HG03064 (cell line): ENCODE measurements at regions not wholly inside any gene's neighbourhood (a gene's known extent, or its start where the extent isn't known, plus 50 kb on each side); places are given as distances from the start of the nearest gene placed in this dataset.
"Not testable (repeated sequence)": the region's sequence is repeated elsewhere in the genome, so short reads cannot be mapped to it uniquely, and the experiment has no call there.

Experiments used
- ATAC-seq: cut with Tn5 transposase; IDR thresholded peaks from one replicate; pipeline ENCODE4 v1.9.1; 2021; ENCODE audit warnings: low read depth; ENCODE audit not compliant: unreplicated experiment

DNA sequence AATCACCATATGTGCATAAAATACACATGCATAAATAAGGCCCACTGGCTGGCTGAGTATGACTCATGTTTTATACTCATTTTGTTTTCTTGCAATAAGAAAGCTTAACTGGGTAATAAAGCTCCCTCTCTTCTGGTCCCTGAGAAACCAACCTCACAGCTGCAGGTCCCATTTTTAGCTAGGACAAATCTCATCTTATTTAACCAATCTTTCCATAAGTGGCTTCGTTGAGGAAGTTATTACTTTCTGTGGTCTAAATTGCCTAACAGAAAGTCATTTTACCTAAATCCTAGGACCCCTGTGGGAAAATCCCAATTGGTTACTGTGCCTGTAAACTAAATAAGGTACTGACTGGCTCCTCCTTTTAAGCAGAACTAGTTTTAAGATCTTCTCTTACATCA, 232.8 kb upstream of the FBXO33 start:
- ATAC-seq, result no peak

DNA sequence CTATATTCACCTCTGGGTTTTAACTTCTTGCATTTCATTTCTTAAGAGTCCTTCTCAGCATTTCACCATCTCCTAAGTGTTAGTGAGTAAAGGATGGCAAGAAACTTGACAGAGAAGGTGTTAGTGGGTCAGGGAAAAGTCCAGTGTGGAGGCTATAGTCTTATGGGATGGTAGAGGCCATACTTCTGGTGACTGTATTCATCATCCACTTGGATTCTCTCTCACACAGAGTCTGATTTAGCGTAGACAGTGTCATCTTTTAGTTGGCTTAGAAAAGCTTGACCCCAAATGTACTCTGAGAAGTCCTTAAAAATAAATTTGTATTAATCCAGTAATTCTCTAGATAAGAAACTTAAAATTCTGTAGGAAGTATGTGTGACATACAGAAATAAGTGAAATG, 232.4 kb upstream of the FBXO33 start:
- no peak for ATAC-seq

DNA sequence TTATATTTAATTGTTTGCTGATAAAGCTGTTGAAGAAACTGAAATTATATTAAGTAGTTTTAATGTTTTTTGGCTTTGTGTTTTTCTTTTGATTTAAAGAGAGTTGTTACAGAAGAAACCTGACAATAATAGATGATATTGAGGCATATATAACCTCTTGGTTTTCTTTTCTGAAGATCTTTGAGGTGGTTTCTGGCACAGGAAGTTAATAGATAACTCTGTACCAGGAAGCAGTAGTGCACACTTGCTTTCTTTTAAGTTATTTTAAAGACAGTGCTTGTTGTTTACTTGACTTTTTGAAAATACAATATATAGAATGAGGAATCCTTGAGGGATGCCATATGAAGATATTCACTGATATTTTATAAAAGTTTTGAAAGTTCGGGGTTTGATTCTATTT, 209.0 kb upstream of the FBXO33 start:
- no peak for ATAC-seq

DNA sequence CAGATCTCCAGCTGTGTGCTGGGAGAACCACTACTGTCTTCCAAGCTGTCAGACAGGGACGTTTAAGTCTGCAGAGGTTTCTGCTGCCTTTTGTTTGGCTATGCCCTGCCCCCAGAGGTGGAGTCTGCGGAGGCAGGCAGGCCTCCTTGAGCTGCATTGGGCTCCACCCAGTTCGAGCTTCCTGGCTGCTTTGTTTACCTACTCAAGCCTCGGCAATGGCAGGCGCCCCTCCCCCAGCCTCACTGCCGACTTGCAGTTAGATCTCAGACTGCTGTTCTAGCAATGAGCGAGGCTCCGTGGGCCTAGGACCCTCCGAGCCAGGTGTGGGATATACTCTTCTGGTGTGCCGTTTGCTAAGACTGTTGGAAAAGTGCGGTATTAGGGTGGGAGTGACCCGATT, 206.8 kb upstream of the FBXO33 start:
- ATAC-seq, result not testable (repeated sequence)

DNA sequence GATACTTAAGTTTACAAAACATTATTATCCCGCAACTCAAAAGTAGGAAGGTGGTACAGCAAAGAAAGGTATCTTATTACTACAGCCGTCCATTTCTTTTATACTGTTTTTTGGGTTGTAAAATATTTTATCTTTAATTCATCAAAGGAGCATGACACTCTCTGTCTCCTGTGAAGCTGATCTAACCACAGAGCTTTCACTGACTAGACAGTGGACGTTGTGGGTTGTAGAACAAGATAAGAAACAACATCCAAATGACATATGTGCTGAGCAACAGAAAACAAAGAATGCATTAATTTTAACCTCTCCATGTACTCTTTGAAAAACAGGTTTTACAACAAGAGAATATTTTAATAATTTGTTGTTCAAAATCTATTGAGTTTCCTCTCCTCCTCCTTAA, 195.9 kb upstream of the FBXO33 start:
- no peak for ATAC-seq

DNA sequence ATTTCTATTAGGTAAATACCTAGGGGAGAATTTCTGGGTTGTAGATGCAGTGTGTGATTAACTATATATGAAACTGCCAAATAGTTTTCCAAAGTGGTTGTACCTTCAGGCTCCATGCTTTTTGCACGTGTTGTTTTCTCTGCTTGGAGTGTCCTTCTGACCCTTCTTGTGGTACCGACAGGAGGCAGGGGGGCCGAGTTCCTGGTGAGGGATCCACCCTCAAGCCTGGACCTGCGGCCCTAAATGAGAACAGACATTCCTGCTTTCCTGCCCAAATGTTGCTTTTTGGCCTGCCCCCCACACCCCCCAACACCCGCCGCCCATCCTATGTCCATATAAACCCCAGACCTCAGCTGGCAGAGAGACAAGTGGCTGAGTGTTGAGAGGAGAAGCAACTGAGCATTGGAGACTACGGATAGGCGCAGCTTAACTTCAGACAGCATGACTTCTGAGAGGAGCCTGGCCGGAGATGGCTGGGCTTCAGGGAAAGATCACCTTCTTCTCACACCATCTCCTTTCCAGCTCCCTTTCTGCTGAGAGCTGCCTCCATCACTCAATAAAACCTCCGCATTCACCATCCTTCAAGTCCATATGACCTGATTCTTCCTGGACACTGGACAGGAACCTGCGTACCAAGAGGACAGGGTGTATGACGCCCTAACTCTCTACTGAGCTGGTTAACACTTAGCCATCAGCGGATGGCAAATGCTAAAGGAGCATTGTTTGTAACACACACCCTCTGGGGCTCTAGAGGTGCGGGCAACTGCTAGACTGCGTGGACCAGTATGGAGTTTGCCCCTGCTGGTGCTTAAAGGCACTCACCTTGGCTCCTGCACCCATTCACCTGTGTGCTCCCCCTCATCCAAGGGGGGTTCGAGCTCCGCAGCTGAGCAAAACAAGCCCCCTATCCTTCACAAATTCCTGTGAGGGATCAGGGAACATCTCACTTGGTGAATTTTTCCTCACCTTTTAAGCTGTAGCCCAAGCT, 194.7 kb upstream of the FBXO33 start:
- ATAC-seq, result no peak

DNA sequence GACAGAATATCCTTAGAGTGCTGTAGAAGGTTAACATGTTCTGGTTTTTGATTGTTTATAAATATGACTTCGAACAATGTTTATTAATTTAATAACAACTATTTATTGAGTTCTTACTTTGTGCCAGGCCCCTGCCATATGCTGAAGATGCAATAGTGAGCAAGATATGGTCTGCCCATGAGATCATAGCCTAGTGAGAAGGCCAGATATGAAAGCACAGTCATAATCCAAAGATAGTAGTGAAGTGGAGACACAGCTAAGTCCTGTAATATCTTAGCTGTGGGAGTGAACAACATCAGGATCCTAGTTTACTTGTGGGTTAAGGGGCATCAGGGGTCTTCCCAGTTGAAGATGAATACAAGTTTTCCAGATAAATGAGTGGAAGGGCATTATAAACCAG, 189.4 kb upstream of the FBXO33 start:
- ATAC-seq, result no peak

DNA sequence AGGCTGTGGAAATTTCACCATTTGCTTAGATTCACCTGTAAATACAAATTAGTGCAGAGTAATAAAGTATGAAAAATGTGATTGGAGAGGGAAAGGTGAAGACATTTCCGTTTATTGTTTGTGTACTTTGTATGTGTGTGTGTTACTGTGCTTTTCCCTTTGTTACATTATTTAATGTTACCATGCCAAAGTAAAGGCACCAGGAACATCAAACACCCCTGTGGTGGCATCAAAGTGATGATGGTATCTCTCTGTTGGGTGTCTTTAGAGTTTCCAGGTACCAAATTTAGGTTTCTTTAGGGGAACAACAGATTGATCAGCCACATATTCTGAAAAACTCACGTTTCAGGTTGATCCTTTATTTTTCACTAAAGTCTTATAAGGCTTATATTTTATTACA, 189.0 kb upstream of the FBXO33 start:
- ATAC-seq, result no peak

DNA sequence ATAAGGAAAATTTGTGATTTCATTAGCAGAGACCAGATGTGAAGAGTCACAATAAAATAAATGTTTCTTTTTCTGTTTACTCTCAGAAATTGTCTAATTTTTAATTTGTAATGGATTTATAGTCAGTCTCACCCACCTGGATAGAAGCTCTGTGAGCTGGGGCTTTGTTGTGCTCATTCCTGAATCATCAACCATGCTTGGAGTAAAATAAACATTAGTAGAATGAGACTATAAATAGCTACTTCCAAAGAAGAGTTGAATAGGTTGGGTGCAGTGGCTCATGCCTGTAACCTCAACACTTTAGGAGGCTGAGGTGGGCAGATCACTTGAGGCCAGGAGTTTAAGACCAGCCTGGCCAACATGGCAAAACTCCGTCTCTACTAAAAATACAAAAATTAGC, 185.3 kb upstream of the FBXO33 start:
- no peak for ATAC-seq

DNA sequence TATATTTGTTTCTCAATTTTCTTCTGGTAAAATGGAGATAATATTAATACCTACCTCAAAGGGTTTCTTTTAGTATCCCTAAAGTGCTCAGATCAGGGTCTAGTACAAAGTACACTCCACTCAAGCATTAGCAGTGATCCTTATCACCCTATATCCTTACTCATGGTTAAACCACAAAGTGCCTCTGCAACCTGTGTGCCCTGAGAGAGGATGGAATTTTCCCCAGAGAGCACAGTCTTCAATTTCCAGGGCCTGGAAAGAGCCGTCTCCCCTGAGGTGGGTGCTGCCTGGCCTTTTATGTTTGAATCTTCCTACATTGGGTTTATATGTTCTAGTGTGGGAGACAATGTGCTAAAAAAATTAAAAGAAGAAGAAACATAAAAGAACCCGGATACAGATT, 183.1 kb upstream of the FBXO33 start:
- ATAC-seq, result no peak

DNA sequence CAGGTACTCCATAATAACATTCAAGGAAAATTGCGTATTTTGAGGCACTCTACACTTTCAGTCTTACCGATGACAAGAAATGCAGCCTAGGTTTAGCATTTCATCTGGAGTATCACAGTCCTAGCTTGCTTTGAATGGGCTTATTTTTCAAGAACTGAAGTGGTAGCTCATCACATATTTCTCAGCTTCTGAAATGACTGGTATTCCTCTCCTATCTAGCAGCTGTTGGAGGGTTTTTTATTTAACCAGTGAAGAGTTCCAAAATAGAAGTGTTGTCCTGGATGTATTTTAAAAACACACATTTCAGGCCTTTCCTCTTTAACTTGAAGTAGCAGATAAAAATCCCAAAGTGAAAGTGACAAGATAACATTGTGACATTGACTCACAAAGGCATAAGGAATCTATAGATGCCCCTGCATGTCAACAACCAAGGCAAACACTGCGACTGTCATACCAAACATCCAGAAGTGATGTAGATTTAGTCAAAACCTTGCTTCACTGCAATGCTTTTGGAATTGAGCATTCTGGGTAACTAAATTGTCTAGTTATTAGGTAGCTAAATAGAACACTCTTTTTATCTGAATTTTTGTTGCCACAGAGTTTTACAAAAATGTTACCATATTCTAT, 182.2 kb upstream of the FBXO33 start:
- no peak for ATAC-seq

DNA sequence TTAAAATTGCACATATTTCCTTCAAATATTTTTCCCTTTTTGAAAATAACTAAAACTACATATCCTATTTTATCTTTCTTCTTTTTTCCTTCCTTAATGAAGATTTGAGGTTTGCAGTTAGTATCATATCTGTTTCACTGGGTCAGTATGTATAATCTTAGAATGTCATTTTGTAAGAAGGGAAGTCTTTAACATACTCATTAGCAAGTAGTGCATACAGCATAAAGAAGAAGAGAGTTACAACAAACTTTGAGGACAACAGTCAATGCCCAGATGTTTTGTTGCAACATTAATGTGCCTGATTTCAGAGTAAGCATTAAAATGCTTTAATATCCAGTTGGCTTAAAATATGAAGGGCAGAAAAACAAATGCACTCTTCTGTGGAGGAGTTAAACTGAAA, 176.9 kb upstream of the FBXO33 start:
- ATAC-seq, result no peak

DNA sequence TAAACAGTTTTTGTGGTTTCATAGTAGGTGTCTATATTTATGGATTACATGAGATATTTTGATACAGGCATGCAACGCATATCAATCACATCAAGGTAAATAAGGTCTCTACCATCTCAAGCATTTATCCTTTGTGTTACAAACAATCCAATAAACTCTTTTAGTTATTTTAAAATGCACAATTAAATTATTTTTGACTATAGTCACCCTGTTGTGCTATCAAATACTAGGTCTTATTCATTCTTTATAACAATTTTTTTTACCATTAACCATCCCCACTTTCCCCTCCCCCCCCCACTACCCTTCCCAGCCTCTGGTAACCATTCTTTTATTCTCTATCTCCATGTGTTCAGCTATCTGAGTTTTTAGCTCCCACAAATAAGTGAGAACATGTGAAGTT, 175.7 kb upstream of the FBXO33 start:
- ATAC-seq, result no peak

DNA sequence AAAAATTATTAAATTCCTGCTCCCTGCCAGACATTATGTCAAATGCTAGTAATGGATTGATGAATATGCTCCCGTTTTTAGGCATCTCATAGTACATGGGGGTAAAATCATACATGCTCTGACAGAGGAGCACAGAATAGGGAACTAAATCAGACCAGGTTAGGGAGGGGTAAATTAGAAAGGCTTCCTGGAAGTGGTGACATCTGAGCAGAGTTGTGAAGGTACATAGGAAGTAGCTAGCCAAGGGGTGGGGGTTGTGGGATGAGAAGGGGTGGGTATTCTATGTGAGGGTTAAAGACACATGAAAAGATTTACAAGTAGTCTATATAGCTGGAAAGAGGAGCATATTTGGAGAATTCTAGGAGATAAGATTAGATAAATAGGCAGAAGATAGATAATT, 171.7 kb upstream of the FBXO33 start:
- no peak for ATAC-seq

DNA sequence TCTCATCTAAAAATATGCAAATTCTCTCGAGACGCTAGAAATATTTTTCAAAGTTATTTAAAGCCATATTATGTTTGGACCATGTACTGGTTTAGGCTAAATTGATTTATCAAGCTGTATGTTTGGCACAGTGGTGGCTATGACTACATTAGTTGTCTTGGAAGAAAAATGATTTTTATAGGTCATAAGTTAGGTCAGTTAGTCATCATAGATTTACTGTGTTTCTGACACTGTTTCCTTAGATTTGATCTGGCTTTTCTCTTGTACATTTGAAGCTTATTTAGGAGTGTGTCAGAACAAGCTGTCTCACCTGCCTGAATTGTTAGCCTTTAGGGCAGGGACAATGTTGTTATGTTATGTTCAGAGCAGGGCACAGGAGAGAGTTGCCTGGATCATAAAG, 161.1 kb upstream of the FBXO33 start:
- ATAC-seq, result no peak

DNA sequence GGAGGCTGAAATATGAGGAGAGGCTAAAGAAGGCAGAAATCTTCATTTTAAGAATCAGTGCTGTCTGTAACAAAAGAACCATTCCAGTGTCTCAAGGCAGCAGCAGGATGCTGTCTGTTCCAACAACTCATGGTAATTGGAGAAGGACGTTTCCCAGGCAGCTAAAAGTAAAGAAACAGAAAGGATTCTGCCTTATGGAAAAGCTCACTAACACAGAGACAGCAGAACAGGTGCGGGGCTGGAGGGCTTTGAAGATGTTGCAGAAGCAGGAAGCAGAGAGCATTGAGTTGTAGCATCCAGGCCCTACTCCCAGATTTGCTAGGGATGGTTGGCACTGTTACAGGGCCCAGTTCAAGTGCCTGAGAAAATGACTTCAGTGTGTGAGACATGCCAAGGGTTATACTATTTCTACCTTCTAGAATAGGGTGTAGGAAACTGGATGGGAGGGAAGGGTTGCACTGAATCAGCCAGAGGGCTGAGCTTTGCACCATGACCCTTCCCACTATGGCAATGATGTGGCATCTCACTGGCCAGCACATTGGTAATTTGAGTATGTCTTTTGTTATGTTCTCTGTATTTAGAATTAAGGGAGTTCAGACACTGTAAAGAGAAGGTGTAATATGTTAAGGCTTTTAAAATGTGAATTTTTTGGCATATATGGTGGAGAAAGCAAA, 160.0 kb upstream of the FBXO33 start:
- ATAC-seq, result no peak

DNA sequence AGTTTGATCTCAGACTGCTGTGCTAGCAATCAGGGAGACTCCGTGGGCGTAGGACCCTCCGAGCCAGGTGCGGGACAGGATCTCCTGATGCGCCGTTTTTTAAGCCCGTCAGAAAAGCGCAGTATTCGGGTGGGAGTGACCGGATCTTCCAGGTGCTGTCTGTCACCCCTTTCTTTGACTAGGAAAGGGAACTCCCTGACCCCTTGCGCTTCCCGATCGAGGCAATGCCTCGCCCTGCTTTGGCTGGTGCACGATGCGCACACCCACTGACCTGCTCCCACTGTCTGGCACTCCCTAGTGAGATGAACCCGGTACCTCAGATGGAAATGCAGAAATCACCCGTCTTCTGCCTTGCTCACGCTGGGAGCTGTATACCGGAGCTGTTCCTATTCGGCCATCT, 157.6 kb upstream of the FBXO33 start:
- ATAC-seq, result not testable (repeated sequence)

DNA sequence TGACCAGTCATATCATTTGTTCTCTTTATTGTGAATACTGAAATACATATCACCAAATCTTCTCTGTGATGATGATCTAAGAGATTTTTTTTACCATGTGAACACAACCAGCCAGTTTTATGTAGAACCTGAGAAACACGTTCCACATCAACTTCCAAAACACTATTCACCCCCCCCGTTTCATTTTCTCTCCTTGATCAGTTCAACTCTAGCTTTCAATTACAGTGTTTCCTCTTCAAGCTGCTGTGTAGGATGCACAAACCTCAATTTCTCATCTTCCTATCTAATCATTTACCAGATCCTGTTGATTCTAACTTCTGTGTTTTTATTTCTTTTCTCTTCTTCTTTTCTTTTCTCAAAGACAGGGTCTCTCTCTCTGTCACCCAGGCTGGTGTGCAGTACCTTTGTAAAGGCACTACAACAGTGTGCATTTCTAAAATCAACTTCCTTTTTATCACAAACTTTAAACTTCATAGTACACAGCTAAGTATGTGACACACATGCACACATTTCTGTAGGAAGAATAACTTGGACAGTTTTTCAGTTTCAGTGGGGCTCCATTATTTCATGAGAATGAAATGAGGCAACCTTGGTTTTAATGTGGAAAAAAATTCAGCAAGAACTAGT, 149.9 kb upstream of the FBXO33 start:
- no peak for ATAC-seq

DNA sequence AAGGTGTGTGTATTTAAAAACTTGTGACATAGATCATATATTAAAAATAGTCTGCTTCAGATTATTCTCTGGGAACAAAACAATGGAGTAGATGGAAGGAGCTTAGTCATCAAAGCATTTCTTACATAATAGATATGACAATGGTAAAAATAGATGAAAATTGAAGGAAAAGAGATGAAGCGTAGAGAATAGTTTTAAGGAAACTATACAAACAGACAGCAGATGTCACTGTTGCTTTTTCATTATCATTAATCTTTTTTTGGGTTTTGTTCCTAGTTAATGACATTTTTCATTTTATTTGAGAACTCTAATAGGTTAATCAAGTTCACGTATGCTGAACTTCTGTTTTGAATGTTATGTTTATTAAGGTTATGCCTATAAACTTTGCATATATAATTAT, 149.2 kb upstream of the FBXO33 start:
- no peak for ATAC-seq

DNA sequence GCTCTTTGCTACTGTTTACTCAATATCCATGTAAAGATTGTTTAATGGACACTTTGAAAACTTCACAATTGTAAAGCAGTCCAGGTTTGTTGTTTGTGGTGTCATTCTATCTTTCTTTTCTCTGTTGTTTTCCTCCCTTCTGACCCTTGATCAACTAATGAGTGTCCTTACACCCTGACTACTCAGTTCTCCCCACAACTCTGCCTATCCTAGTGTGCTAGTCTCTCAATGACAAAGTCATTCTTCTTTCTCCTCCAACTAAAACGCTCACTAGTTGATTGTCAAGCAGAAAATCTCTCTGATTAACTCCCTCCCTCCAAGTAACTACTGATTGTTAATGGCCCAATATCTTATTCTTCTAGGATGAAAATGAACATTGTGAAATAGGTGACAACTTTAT, 148.5 kb upstream of the FBXO33 start:
- ATAC-seq, result no peak

DNA sequence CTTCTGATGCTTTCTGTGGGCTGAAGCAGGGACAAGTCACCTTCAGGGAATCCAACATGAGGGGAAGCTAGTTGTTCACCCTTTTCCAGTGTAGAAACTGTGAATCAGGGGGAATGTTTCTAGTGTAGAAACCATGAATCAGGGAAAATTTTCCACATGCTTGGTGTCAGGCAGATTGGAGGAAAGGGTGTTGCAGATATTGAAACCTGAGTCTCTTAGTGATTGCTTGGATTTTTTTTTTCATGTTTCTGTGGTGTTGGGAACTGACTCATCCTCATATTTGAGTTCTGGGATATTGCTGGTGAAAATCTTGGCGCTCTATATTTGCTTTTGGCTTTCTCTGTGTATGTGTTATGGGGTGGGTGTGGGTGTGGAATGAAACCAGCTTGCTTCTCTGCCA, 144.5 kb upstream of the FBXO33 start:
- ATAC-seq, result no peak
